ENCODE measurements at regions not wholly inside any gene's neighbourhood (a gene's known extent, or its start where the extent isn't known, plus 50 kb on each side); places are given as distances from the start of the nearest gene placed in this dataset.
"Not testable (repeated sequence)": the region's sequence is repeated elsewhere in the genome, so short reads cannot be mapped to it uniquely, and the experiment has no call there.

- DNase-seq (ENCODE audit: low read depth in 2 of 2), result no peak
Measured at GRCh38 chr6:98027898-98028297, 744.9 kb upstream of the MMS22L start.

GRCh38 chr6:98033617-98034016, 750.6 kb upstream of the MMS22L start:
- no peak for DNase-seq (ENCODE audit: low read depth in 2 of 2)

- no peak for DNase-seq (ENCODE audit: low read depth in 2 of 2)
Measured at GRCh38 chr6:98036344-98036923, 753.4 kb upstream of the MMS22L start.

GRCh38 chr6:98037571-98037970, 754.6 kb upstream of the MMS22L start:
- DNase-seq (ENCODE audit: low read depth in 2 of 2), result no peak

GRCh38 chr6:98039443-98039842, 756.4 kb upstream of the MMS22L start:
- DNase-seq (ENCODE audit: low read depth in 2 of 2), result no peak

- no peak for DNase-seq (ENCODE audit: low read depth in 2 of 2)
Measured at GRCh38 chr6:98039904-98040607, 757.0 kb upstream of the MMS22L start.

- no peak for DNase-seq (ENCODE audit: low read depth in 2 of 2)
Measured at GRCh38 chr6:98041056-98041455, 758.0 kb upstream of the MMS22L start.

GRCh38 chr6:98041921-98042320, 758.9 kb upstream of the MMS22L start:
- DNase-seq (ENCODE audit: low read depth in 2 of 2), result no peak

- DNase-seq (ENCODE audit: low read depth in 2 of 2), result no peak
Measured at GRCh38 chr6:98044151-98044561, 761.1 kb upstream of the MMS22L start.

GRCh38 chr6:98044791-98045470, 761.9 kb upstream of the MMS22L start:
- DNase-seq (ENCODE audit: low read depth in 2 of 2), result no peak

GRCh38 chr6:98047164-98047563, 764.1 kb upstream of the MMS22L start:
- DNase-seq (ENCODE audit: low read depth in 2 of 2), result no peak

GRCh38 chr6:98047871-98048270, 764.9 kb upstream of the MMS22L start:
- DNase-seq (ENCODE audit: low read depth in 2 of 2), result no peak

GRCh38 chr6:98054453-98054852, 771.4 kb upstream of the MMS22L start:
- DNase-seq (ENCODE audit: low read depth in 2 of 2), result no peak

- DNase-seq (ENCODE audit: low read depth in 2 of 2), result no peak
Measured at GRCh38 chr6:98056955-98057354, 773.9 kb upstream of the MMS22L start.

GRCh38 chr6:98067375-98067774, 767.0 kb upstream of the POU3F2 start:
- DNase-seq (ENCODE audit: low read depth in 2 of 2), result no peak

- DNase-seq (ENCODE audit: low read depth in 2 of 2), result not testable (repeated sequence)
Measured at GRCh38 chr6:98088537-98088936, 745.8 kb upstream of the POU3F2 start.

GRCh38 chr6:98092331-98092730, 742.0 kb upstream of the POU3F2 start:
- no peak for DNase-seq (ENCODE audit: low read depth in 2 of 2)

GRCh38 chr6:98094696-98095095, 739.7 kb upstream of the POU3F2 start:
- no peak for DNase-seq (ENCODE audit: low read depth in 2 of 2)

GRCh38 chr6:98107801-98108200, 726.6 kb upstream of the POU3F2 start:
- DNase-seq (ENCODE audit: low read depth in 2 of 2), result no peak

- no peak for DNase-seq (ENCODE audit: low read depth in 2 of 2)
Measured at GRCh38 chr6:98116455-98116854, 717.9 kb upstream of the POU3F2 start.

- DNase-seq (ENCODE audit: low read depth in 2 of 2), result no peak
Measured at GRCh38 chr6:98117068-98117467, 717.3 kb upstream of the POU3F2 start.

- no peak for DNase-seq (ENCODE audit: low read depth in 2 of 2)
Measured at GRCh38 chr6:98118397-98119045, 715.9 kb upstream of the POU3F2 start.

- no peak for DNase-seq (ENCODE audit: low read depth in 2 of 2)
Measured at GRCh38 chr6:98124171-98124570, 710.2 kb upstream of the POU3F2 start.
